ENCODE measurements at regions not wholly inside any gene's neighbourhood (a gene's known extent, or its start where the extent isn't known, plus 50 kb on each side); places are given as distances from the start of the nearest gene placed in this dataset.

- no peak for TF ChIP-seq POLR2AphosphoS5 (IDR thresholded peaks at IDR 0.05; ENCODE audit: low read depth, low read length)
- no peak for TF ChIP-seq TAF1 (IDR thresholded peaks at IDR 0.05; ENCODE audit: low read depth, low read length)
- no peak for TF ChIP-seq POLR2A (IDR thresholded peaks at IDR 0.05; ENCODE audit: low read depth, low read length)
These were observed 368.7 kb upstream of the RAB6C start for GRCh38 chr2:129610766-129611165.
